ENCODE measurements at regions not wholly inside any gene's neighbourhood (a gene's known extent, or its start where the extent isn't known, plus 50 kb on each side); places are given as distances from the start of the nearest gene placed in this dataset.

GRCh38 chr4:183763990-183764754 is 105.1 kb downstream of the TRAPPC11 start:
- TF ChIP-seq CTCF (conservative IDR thresholded peaks at IDR 0.05; ENCODE audit: low read length) (no peak), EZH2phosphoT487 (IDR thresholded peaks at IDR 0.05; ENCODE audit: borderline replicate concordance, low read depth, low read length) (no peak)
- CTCF ChIA-PET (ENCODE audit: unreplicated experiment): no interaction called here
- BruUV-seq (replicated peaks): no TSS peak
- Histone ChIP-seq H3K79me2 (ENCODE audit: insufficient read depth, low read depth, low read length) (no peaks in the 10 kb centered on the region), H3K9me2 (ENCODE audit: insufficient read depth, low read length) (no peaks in the 10 kb centered on the region), H3K4me1 (ENCODE audit: insufficient read depth, low read length, poor library complexity, severe bottlenecking) (no peaks in the 10 kb centered on the region), H4K20me1 (ENCODE audit: insufficient read depth, low read length) (no peaks in the 10 kb centered on the region), H3K4me2 (ENCODE audit: low read length) (no peak overlapping the region), H2AFZ (ENCODE audit: low read length) (no peak overlapping the region), H3K9me3 (ENCODE audit: low read length) (no peaks in the 10 kb centered on the region), H3K27ac (ENCODE audit: low read depth, low read length, poor library complexity, severe bottlenecking) (no peak overlapping the region), H3K4me3 (ENCODE audit: low read depth, low read length, poor library complexity, severe bottlenecking) (no peak overlapping the region), H3K36me3 (ENCODE audit: insufficient read depth, low read length) (no peaks in the 10 kb centered on the region)
- POLR2A ChIA-PET: no interaction called here
- intact Hi-C loops (cut with micrococcal nuclease; ENCODE audit: unreplicated experiment): no loop called here
- no peak for DNase-seq (ENCODE audit: low spot score)

GRCh38 chr4:183765251-183765911 is 106.3 kb downstream of the TRAPPC11 start:
- POLR2A ChIA-PET: interaction anchor here (0.7 kb wide), 1 partner anchor 18 kb away, joined by 3 read pairs; no protein-coding TSS in a partner anchor
- TF ChIP-seq CTCF (conservative IDR thresholded peaks at IDR 0.05; ENCODE audit: low read length) (no peak), EZH2phosphoT487 (IDR thresholded peaks at IDR 0.05; ENCODE audit: borderline replicate concordance, low read depth, low read length) (no peak)
- Histone ChIP-seq H4K20me1 (ENCODE audit: insufficient read depth, low read length) (no peaks in the 10 kb centered on the region), H3K4me3 (ENCODE audit: low read depth, low read length, poor library complexity, severe bottlenecking) (no peak overlapping the region), H3K4me2 (ENCODE audit: low read length) (no peak overlapping the region), H3K27ac (ENCODE audit: low read depth, low read length, poor library complexity, severe bottlenecking) (no peak overlapping the region), H3K79me2 (ENCODE audit: insufficient read depth, low read depth, low read length) (no peaks in the 10 kb centered on the region), H3K4me1 (ENCODE audit: insufficient read depth, low read length, poor library complexity, severe bottlenecking) (no peaks in the 10 kb centered on the region), H3K36me3 (ENCODE audit: insufficient read depth, low read length) (no peaks in the 10 kb centered on the region), H3K9me2 (ENCODE audit: insufficient read depth, low read length) (no peaks in the 10 kb centered on the region), H2AFZ (ENCODE audit: low read length) (no peak overlapping the region), H3K9me3 (ENCODE audit: low read length) (no peaks in the 10 kb centered on the region)
- CTCF ChIA-PET (ENCODE audit: unreplicated experiment): no interaction called here
- intact Hi-C loops (cut with micrococcal nuclease; ENCODE audit: unreplicated experiment): no loop called here
- no TSS peak for BruUV-seq (replicated peaks)
- DNase-seq (ENCODE audit: low spot score): no peak

GRCh38 chr4:183766140-183766539 is 107.0 kb downstream of the TRAPPC11 start:
- BruUV-seq (replicated peaks): no TSS peak
- no peaks in the 10 kb centered on the region for H3K4me1 ChIP-seq (ENCODE audit: insufficient read depth, low read length, poor library complexity, severe bottlenecking)
- no peaks in the 10 kb centered on the region for H4K20me1 ChIP-seq (ENCODE audit: insufficient read depth, low read length)
- no peaks in the 10 kb centered on the region for H3K9me2 ChIP-seq (ENCODE audit: insufficient read depth, low read length)
- ChIA-PET CTCF (ENCODE audit: unreplicated experiment) (no interaction called here), POLR2A (no interaction called here)
- no peak overlapping the region for H3K4me3 ChIP-seq (ENCODE audit: low read depth, low read length, poor library complexity, severe bottlenecking)
- H3K79me2 ChIP-seq (ENCODE audit: insufficient read depth, low read depth, low read length): no peaks in the 10 kb centered on the region
- no peak overlapping the region for H3K27ac ChIP-seq (ENCODE audit: low read depth, low read length, poor library complexity, severe bottlenecking)
- H3K9me3 ChIP-seq (ENCODE audit: low read length): no peaks in the 10 kb centered on the region
- TF ChIP-seq EZH2phosphoT487 (IDR thresholded peaks at IDR 0.05; ENCODE audit: borderline replicate concordance, low read depth, low read length) (no peak), CTCF (conservative IDR thresholded peaks at IDR 0.05; ENCODE audit: low read length) (no peak)
- no peak for DNase-seq (ENCODE audit: low spot score)
- intact Hi-C loops (cut with micrococcal nuclease; ENCODE audit: unreplicated experiment): no loop called here
- no peaks in the 10 kb centered on the region for H3K36me3 ChIP-seq (ENCODE audit: insufficient read depth, low read length)
- H2AFZ ChIP-seq (ENCODE audit: low read length): no peak overlapping the region
- H3K4me2 ChIP-seq (ENCODE audit: low read length): no peak overlapping the region
